HG03066 (cell line): ENCODE measurements at regions not wholly inside any gene's neighbourhood (a gene's known extent, or its start where the extent isn't known, plus 50 kb on each side); places are given as distances from the start of the nearest gene placed in this dataset.

ENCODE experiments used
- ATAC-seq: cut with Tn5 transposase; IDR thresholded peaks from one replicate; pipeline ENCODE4 v1.9.1; 2021; ENCODE audit warnings: low read depth; ENCODE audit not compliant: unreplicated experiment

- peak; percentile 86 for ATAC-seq
Observed at GRCh38 chr1:181142096-181142958, 53.8 kb downstream of the IER5 start.

GRCh38 chr1:181143102-181143859, 54.8 kb downstream of the IER5 start:
- no peak for ATAC-seq

- no peak for ATAC-seq
Observed at GRCh38 chr1:181144238-181144637, 55.7 kb downstream of the IER5 start.

GRCh38 chr1:181148636-181149035, 60.1 kb downstream of the IER5 start:
- no peak for ATAC-seq

- peak; percentile 76 for ATAC-seq
Observed at GRCh38 chr1:181149326-181150125, 61.0 kb downstream of the IER5 start.

GRCh38 chr1:181150273-181150672, 61.8 kb downstream of the IER5 start:
- ATAC-seq: no peak

- no peak for ATAC-seq
Observed at GRCh38 chr1:181150842-181151241, 62.3 kb downstream of the IER5 start.

- ATAC-seq: peak; percentile 27
Observed at GRCh38 chr1:181151378-181152326, 63.2 kb downstream of the IER5 start.

GRCh38 chr1:181152892-181153633, 64.6 kb downstream of the IER5 start:
- peak; percentile 69 for ATAC-seq

- no peak for ATAC-seq
Observed at GRCh38 chr1:181153634-181153961, 65.1 kb downstream of the IER5 start.

GRCh38 chr1:181155339-181155738, 66.8 kb downstream of the IER5 start:
- ATAC-seq: no peak

GRCh38 chr1:181159451-181160140, 71.1 kb downstream of the IER5 start:
- ATAC-seq: no peak

GRCh38 chr1:181160322-181160721, 71.8 kb downstream of the IER5 start:
- no peak for ATAC-seq

- ATAC-seq: no peak
Observed at GRCh38 chr1:181160998-181161870, 72.7 kb downstream of the IER5 start.

GRCh38 chr1:181163662-181164061, 75.2 kb downstream of the IER5 start:
- ATAC-seq: no peak

GRCh38 chr1:181166377-181167196, 78.1 kb downstream of the IER5 start:
- peak; percentile 98 for ATAC-seq

- ATAC-seq: no peak
Observed at GRCh38 chr1:181169281-181169865, 80.9 kb downstream of the IER5 start.
